GM12878 (cell line): ENCODE measurements at regions not wholly inside any gene's neighbourhood (a gene's known extent, or its start where the extent isn't known, plus 50 kb on each side); places are given as distances from the start of the nearest gene placed in this dataset.

Experiments
- ATAC-seq: fragments of 200-7000 bp; cut with Tn5 transposase; 3 replicates; pipeline ENCODE4 v1.9.1; 2020; ENCODE audit warnings: mild to moderate bottlenecking, moderate library complexity
- BruUV-seq: library from RNA; stranded (reverse); fragments of 400-500 nt; replicated peaks from 2 replicates; lab custom pipeline; 2021; lab: Mats Ljungman, UMichigan
- CTCF ChIA-PET: fragments of 300-600 bp; sonication (Branson Sonifier 250); formaldehyde crosslinking; extraction: SDS; loops from one replicate; lab custom pipeline; 2021; ENCODE audit warnings: inconsistent platforms; lab: Yijun Ruan, JAX
- POLR2A ChIA-PET: fragments of 350-600 bp; formaldehyde crosslinking; extraction: SDS; loops from one replicate; lab custom pipeline; 2021; ENCODE audit warnings: inconsistent platforms; lab: Charles Lee
- RAD21 ChIA-PET: fragments of 300-600 bp; sonication (Branson Sonifier 250); formaldehyde crosslinking; loops from one replicate; lab custom pipeline; 2023; ENCODE audit warnings: antibody characterized with exemption; ENCODE audit not compliant: unreplicated experiment; lab: Charles Lee
- SMC1A ChIA-PET: fragments of 300-600 bp; sonication (Branson Sonifier 250); formaldehyde crosslinking; loops from one replicate; lab custom pipeline; 2023; ENCODE audit not compliant: unreplicated experiment, uncharacterized antibody; lab: Charles Lee
- DNase-seq: peaks from one replicate; pipeline ENCODE4 v3.0.0-alpha.2; 2011; ENCODE audit warnings: low read depth, low spot score
- FAIRE-seq: peaks from 3 replicates; lab custom pipeline; 2011; peaks lifted over from hg19 to GRCh38; lab: Jason Lieb, UNC
- H2AFZ ChIP-seq: 2 replicates; pipeline ENCODE4 v1.6.0; 2011; ENCODE audit warnings: low read depth, low read length, control low read depth; ENCODE audit not compliant: control insufficient read depth
- H3K27ac ChIP-seq: 2 replicates; pipeline ENCODE4 v1.5.1; 2011; ENCODE audit warnings: control low read depth; ENCODE audit not compliant: control insufficient read depth, insufficient read depth
- H3K27me3 ChIP-seq, 2 experiments: replicated peaks in 1 of 2; 2 replicates each; pipeline versions ENCODE4 v1.6.0 to v1.6.1; 2011; ENCODE audit warnings: low read length in 1 of 2; ENCODE audit not compliant: control insufficient read depth in 2 of 2, insufficient read depth in 2 of 2
- H3K36me3 ChIP-seq, 2 experiments: 2 replicates each; pipeline ENCODE4 v1.5.1; 2011; ENCODE audit warnings: low read length in 1 of 2; ENCODE audit not compliant: control insufficient read depth in 2 of 2, insufficient read depth in 2 of 2
- H3K4me1 ChIP-seq: 2 replicates; pipeline ENCODE4 v1.6.1; 2011; ENCODE audit warnings: mild to moderate bottlenecking, low read length, moderate library complexity, mixed read lengths; ENCODE audit not compliant: control insufficient read depth, insufficient read depth
- H3K4me2 ChIP-seq: 2 replicates; pipeline ENCODE4 v1.6.0; 2011; ENCODE audit warnings: control low read depth; ENCODE audit not compliant: control insufficient read depth, insufficient read depth
- H3K4me3 ChIP-seq: fragments of 200-600 bp; sonication (generic); 2 replicates; pipeline ENCODE4 v1.5.1; 2016
- H3K79me2 ChIP-seq: 2 replicates; pipeline ENCODE4 v1.6.0; 2011; ENCODE audit warnings: low read length; ENCODE audit not compliant: control insufficient read depth, insufficient read depth
- H3K9ac ChIP-seq: 2 replicates; pipeline ENCODE4 v1.8.0; 2011; ENCODE audit warnings: low read length, control low read depth, mixed read lengths; ENCODE audit not compliant: control insufficient read depth, insufficient read depth
- H3K9me3 ChIP-seq: replicated peaks from 3 replicates; pipeline ENCODE4 v1.5.1; 2011; ENCODE audit warnings: mild to moderate bottlenecking, low read length; ENCODE audit not compliant: control insufficient read depth, insufficient read depth
- H4K20me1 ChIP-seq: 2 replicates; pipeline ENCODE4 v1.6.0; 2011; ENCODE audit not compliant: control insufficient read depth, insufficient read depth
- ASH2L ChIP-seq: fragments of 300-600, 200-600 bp; sonication (generic); IDR thresholded peaks from 2 replicates; pipeline ENCODE4 v1.6.1; 2017; ENCODE audit warnings: low read depth, mild to moderate bottlenecking, borderline replicate concordance
- ELK1 ChIP-seq: IDR thresholded peaks from 2 replicates; pipeline ENCODE4 v1.6.1; 2012; ENCODE audit warnings: low read depth, low read length, improper control_type of control experiment
- HCFC1 ChIP-seq: fragments of 150-350 bp; IDR thresholded peaks from 2 replicates; pipeline ENCODE4 v1.6.1; 2014; ENCODE audit warnings: low read length
- HDAC2 ChIP-seq: fragments of 200-600 bp; sonication (generic); IDR thresholded peaks from 2 replicates; pipeline ENCODE4 v1.6.1; 2017
- MYB ChIP-seq: fragments of 150-350 bp; IDR thresholded peaks from 2 replicates; pipeline ENCODE4 v1.6.1; 2014; ENCODE audit warnings: mild to moderate bottlenecking, low read depth, low read length, borderline replicate concordance
- NR2C1 ChIP-seq: fragments of 450-650 bp; IDR thresholded peaks from 2 replicates; pipeline ENCODE4 v1.6.1; 2017; ENCODE audit warnings: antibody characterized with exemption, mild to moderate bottlenecking, moderate library complexity
- PML ChIP-seq: IDR thresholded peaks from 2 replicates; pipeline ENCODE4 v1.6.1; 2012; ENCODE audit warnings: low read length, inconsistent platforms
- RFX5 ChIP-seq: IDR thresholded peaks from 2 replicates; pipeline ENCODE4 v1.6.1; 2011; ENCODE audit warnings: low read depth, low read length, improper control_type of control experiment
- SIN3A ChIP-seq: IDR thresholded peaks from 2 replicates; pipeline ENCODE4 v1.6.1; 2012; ENCODE audit warnings: low read depth, low read length, improper control_type of control experiment
- SMAD1 ChIP-seq: fragments of 450-650 bp; IDR thresholded peaks from 2 replicates; pipeline ENCODE4 v1.6.1; 2018; ENCODE audit warnings: mild to moderate bottlenecking, low read depth; ENCODE audit not compliant: partially characterized antibody
- SMAD5 ChIP-seq: IDR thresholded peaks from 2 replicates; pipeline ENCODE4 v1.6.1; 2016; ENCODE audit warnings: antibody characterized with exemption, low read depth
- SREBF1 ChIP-seq: IDR thresholded peaks from 2 replicates; pipeline ENCODE4 v1.6.1; 2012; ENCODE audit warnings: mild to moderate bottlenecking, low read length
- TBL1XR1 ChIP-seq: IDR thresholded peaks from 2 replicates; pipeline ENCODE4 v1.6.1; 2012; ENCODE audit warnings: low read depth, low read length, improper control_type of control experiment
- ZNF207 ChIP-seq: fragments of 450-650 bp; IDR thresholded peaks from 2 replicates; pipeline ENCODE4 v1.6.1; 2014; ENCODE audit warnings: antibody characterized with exemption, mild to moderate bottlenecking, borderline replicate concordance
- ZNF687 ChIP-seq: fragments of 450-650 bp; IDR thresholded peaks from 2 replicates; pipeline ENCODE4 v1.6.1; 2017; ENCODE audit warnings: mild to moderate bottlenecking, moderate library complexity
- WGBS: methylation state at CpG from one replicate; pipeline ENCODE4 v1.1.6; 2016; ENCODE audit warnings: low lambda C conversion rate; ENCODE audit not compliant: insufficient replicate concordance, insufficient coverage; ENCODE audit errors: missing lambda C conversion rate; 5-methylcytosine and 5-hydroxymethylcytosine counted together
- in situ Hi-C: fragments of 300-500 bp; cut with MboI; formaldehyde crosslinking; loops from 9 replicates; pipeline ENCODE4 v1.14.3; 2018; ENCODE audit warnings: mixed read lengths
- intact Hi-C: fragments of 100-400 bp; cut with micrococcal nuclease; formaldehyde crosslinking; loops from one replicate; pipeline ENCODE4 v1.14.2; 2022; ENCODE audit not compliant: unreplicated experiment
- TF ChIP-seq, protein P1 (sequence below): fragments of 450-650 bp; IDR thresholded peaks from 2 replicates; pipeline ENCODE4 v1.6.1; 2018; ENCODE audit warnings: borderline replicate concordance, mild to moderate bottlenecking; ENCODE audit not compliant: partially characterized antibody

DNA sequence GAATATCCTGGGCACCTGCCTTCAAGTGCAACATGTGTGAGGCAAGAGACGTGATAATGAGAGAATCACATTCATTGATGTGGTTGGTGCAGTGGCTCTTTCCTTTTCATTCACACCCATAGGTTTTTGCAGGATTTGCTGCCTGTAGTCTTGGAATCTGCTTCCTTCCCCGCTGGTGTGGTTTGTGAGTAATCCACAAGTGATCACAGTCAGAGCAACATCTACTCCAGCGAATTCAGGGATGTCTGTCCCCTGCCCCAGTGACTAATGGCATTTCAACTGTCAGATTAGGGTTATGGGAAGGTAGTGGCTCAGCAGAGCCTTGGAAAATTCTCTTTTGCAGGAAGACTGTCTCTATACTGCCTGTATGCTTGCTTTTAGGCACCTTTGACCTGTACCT is 225.5 kb upstream of the RBMS1 start:
- no peak for FAIRE-seq
- H3K4me2 ChIP-seq = no peak overlapping the region
- intact Hi-C loops (no loop called here), in situ Hi-C loops (no loop called here)
- H3K27me3 ChIP-seq = no peaks in the 10 kb centered on the region; a peak in 1 of 4 replicates
- no peaks in the 10 kb centered on the region for H3K9me3 ChIP-seq
- ChIA-PET SMC1A (no interaction called here), CTCF (no interaction called here), RAD21 (no interaction called here), POLR2A (no interaction called here)
- no peak for ATAC-seq
- no peaks in the 10 kb centered on the region for H3K4me1 ChIP-seq
- no peak overlapping the region for H2AFZ ChIP-seq
- no peaks in the 10 kb centered on the region for H3K79me2 ChIP-seq
- no TSS peak for BruUV-seq
- no peaks in the 10 kb centered on the region for H4K20me1 ChIP-seq
- H3K9ac ChIP-seq = no peak overlapping the region
- DNase-seq = no peak
- H3K27ac ChIP-seq = no peak overlapping the region
- WGBS = 2% methylated on average over 3 of the region's 3 CpGs
- no peaks in the 10 kb centered on the region for H3K36me3 ChIP-seq
- H3K4me3 ChIP-seq = no peak overlapping the region
- TF ChIP-seq HCFC1 (no peak), TBL1XR1 (no peak), ELK1 (no peak), SIN3A (no peak), SMAD5 (no peak), ASH2L (no peak), HDAC2 (no peak), ZNF207 (no peak), PML (no peak), NR2C1 (no peak), RFX5 (no peak), SMAD1 (no peak), MYB (no peak), SREBF1 (no peak), ZNF687 (no peak)
- TF ChIP-seq, protein P1, sequence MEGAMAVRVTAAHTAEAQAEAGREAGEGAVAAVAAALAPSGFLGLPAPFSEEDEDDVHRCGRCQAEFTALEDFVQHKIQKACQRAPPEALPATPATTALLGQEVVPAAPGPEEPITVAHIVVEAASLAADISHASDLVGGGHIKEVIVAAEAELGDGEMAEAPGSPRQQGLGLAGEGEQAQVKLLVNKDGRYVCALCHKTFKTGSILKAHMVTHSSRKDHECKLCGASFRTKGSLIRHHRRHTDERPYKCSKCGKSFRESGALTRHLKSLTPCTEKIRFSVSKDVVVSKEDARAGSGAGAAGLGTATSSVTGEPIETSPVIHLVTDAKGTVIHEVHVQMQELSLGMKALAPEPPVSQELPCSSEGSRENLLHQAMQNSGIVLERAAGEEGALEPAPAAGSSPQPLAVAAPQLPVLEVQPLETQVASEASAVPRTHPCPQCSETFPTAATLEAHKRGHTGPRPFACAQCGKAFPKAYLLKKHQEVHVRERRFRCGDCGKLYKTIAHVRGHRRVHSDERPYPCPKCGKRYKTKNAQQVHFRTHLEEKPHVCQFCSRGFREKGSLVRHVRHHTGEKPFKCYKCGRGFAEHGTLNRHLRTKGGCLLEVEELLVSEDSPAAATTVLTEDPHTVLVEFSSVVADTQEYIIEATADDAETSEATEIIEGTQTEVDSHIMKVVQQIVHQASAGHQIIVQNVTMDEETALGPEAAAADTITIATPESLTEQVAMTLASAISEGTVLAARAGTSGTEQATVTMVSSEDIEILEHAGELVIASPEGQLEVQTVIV = no peak
